Transverse colon (tissue), 4 donors: ENCODE measurements at regions not wholly inside any gene's neighbourhood (a gene's known extent, or its start where the extent isn't known, plus 50 kb on each side); places are given as distances from the start of the nearest gene placed in this dataset.

Source experiments
- DNase-seq: peaks from one replicate; pipeline ENCODE4 v3.0.0-alpha.2; 2019
- H3K27ac ChIP-seq, 4 donors: fragments of 200-600 bp; sonication (generic); 2 replicates each; pipeline ENCODE4 v1.5.1; 2016 to 2018; ENCODE audit warnings: inconsistent platforms in 4 of 4
- H3K27me3 ChIP-seq: fragments of 200-600 bp; sonication (generic); 2 replicates; pipeline ENCODE4 v1.5.1; 2017; ENCODE audit warnings: inconsistent platforms
- H3K36me3 ChIP-seq, 4 donors: fragments of 200-600 bp; sonication (generic); 2 replicates each; pipeline ENCODE4 v1.5.1; 2017 to 2019; ENCODE audit warnings: inconsistent platforms in 4 of 4
- H3K4me1 ChIP-seq, 4 donors: fragments of 200-600 bp; sonication (generic); 2 replicates each; pipeline ENCODE4 v1.5.1; 2017 to 2020; ENCODE audit warnings: inconsistent platforms in 4 of 4
- H3K4me3 ChIP-seq, 4 donors: fragments of 200-600 bp; sonication (generic); 1 replicate in 1 of 4; 2 replicates in 3 of 4; pipeline versions ENCODE4 v1.5.1 to v1.6.1; 2017 to 2019; ENCODE audit warnings: inconsistent platforms in 4 of 4
- H3K9me3 ChIP-seq, 2 donors: fragments of 200-600 bp; sonication (generic); 2 replicates each; pipeline ENCODE4 v1.5.1; 2017 to 2019; ENCODE audit warnings: inconsistent platforms in 2 of 2
- CTCF ChIP-seq, 5 experiments: fragments of 200-600 bp in 3 of 5; fragments of 450-650 bp in 2 of 5; sonication (generic) in 3 of 5; IDR thresholded peaks; 1 replicate in 2 of 5; 2 replicates in 3 of 5; pipeline ENCODE4 v1.5.1; 2016 to 2017; ENCODE audit warnings: antibody characterized with exemption in 5 of 5, inconsistent platforms in 3 of 5, mild to moderate bottlenecking in 2 of 5, moderate library complexity in 1 of 5
- EP300 ChIP-seq: sonication (generic); formaldehyde crosslinking; IDR thresholded peaks from one replicate; pipeline ENCODE4 v1.6.1; 2017; ENCODE audit warnings: antibody characterized with exemption, low read depth
- POLR2A ChIP-seq: fragments of 450-650 bp; IDR thresholded peaks from one replicate; pipeline ENCODE4 v1.6.1; 2016; ENCODE audit warnings: antibody characterized with exemption, mild to moderate bottlenecking, moderate library complexity
- POLR2AphosphoS5 ChIP-seq, 3 donors: sonication (generic); formaldehyde crosslinking; IDR thresholded peaks; one replicate each; pipeline ENCODE4 v1.6.1; 2016; ENCODE audit warnings: antibody characterized with exemption in 3 of 3
- WGBS, 2 donors: methylation state at CpG; one replicate each; pipeline ENCODE4 v1.1.5; 2018; ENCODE audit warnings: low coverage in 1 of 2; 5-methylcytosine and 5-hydroxymethylcytosine counted together
- in situ Hi-C, 4 donors: fragments of 200-750 bp; cut with MboI; loops; one replicate each; pipeline versions ENCODE4 v1.15.0 to v1.15.1; 2017; ENCODE audit warnings: low sequenced_read_pairs in 3 of 4, low pct_ligation_motif_present in 1 of 4, low pct_unique_long_range_greater_than_20kb in 1 of 4
- intact Hi-C: fragments of 100-400 bp; cut with DNase I; formaldehyde crosslinking; loops from one replicate; pipeline ENCODE4 v1.15.1; 2023; ENCODE audit warnings: low total_unique reads

GRCh38 chr16:35314298-35314697, 1854.9 kb downstream of the TP53TG3F start:
- Histone ChIP-seq H3K27ac (no peak overlapping the region), H3K4me3 (no peak overlapping the region), H3K4me1 (no peaks in the 10 kb centered on the region), H3K9me3 (no peaks in the 10 kb centered on the region), H3K36me3 (no peaks in the 10 kb centered on the region), H3K27me3 (no peaks in the 10 kb centered on the region)
- intact Hi-C loops: no loop called here
- DNase-seq: no peak
- no peak for TF ChIP-seq EP300
- TF ChIP-seq CTCF (IDR thresholded peaks at IDR 0.05): no peak
- TF ChIP-seq POLR2AphosphoS5 (IDR thresholded peaks at IDR 0.05): no peak
- no peak for TF ChIP-seq POLR2A
- in situ Hi-C loops: loop anchor here in 1 of 4 donors (25.0 kb wide), 1 partner anchor 102 kb away; no protein-coding TSS in a partner anchor
- WGBS, 2 donors: 53% methylated on average over 3 of the region's 3 CpGs; no CpG with 5 or more reads in 1 of the 2 donors

- no peak overlapping the region for H3K27ac ChIP-seq
- intact Hi-C loops (no loop called here), in situ Hi-C loops (loop anchor here in 1 of 4 donors (25.0 kb wide), 1 partner anchor 107 kb away; no protein-coding TSS in a partner anchor)
- H3K4me1 ChIP-seq: no peaks in the 10 kb centered on the region
- TF ChIP-seq POLR2AphosphoS5 (IDR thresholded peaks at IDR 0.05): no peak
- TF ChIP-seq POLR2A: no peak
- no peak for TF ChIP-seq EP300
- TF ChIP-seq CTCF (IDR thresholded peaks at IDR 0.05): no peak
- no peak overlapping the region for H3K4me3 ChIP-seq
- no peaks in the 10 kb centered on the region for H3K9me3 ChIP-seq
- DNase-seq: no peak
- 65% methylated on average over 2 of the region's 2 CpGs; no CpG with 5 or more reads in 1 of the 2 donors for WGBS, 2 donors
- H3K36me3 ChIP-seq: no peaks in the 10 kb centered on the region
- no peaks in the 10 kb centered on the region for H3K27me3 ChIP-seq
These were observed 1860.3 kb downstream of the TP53TG3F start for GRCh38 chr16:35319536-35320192.

- no peak for DNase-seq
- Histone ChIP-seq H3K4me3 (no peak overlapping the region), H3K4me1 (no peaks in the 10 kb centered on the region), H3K36me3 (no peaks in the 10 kb centered on the region), H3K27ac (no peak overlapping the region), H3K27me3 (no peaks in the 10 kb centered on the region), H3K9me3 (no peaks in the 10 kb centered on the region)
- in situ Hi-C loops (loop anchor here in 1 of 4 donors (25.0 kb wide), 1 partner anchor 111 kb away; no protein-coding TSS in a partner anchor), intact Hi-C loops (no loop called here)
- 69 to 75% methylated on average over 3 of the region's 3 CpGs for WGBS, 2 donors
- TF ChIP-seq POLR2AphosphoS5 (IDR thresholded peaks at IDR 0.05) (no peak), EP300 (no peak), CTCF (IDR thresholded peaks at IDR 0.05) (no peak), POLR2A (no peak)
These were observed 1866.5 kb downstream of the TP53TG3F start for GRCh38 chr16:35325936-35326335.

GRCh38 chr16:35339337-35339736, 1879.9 kb downstream of the TP53TG3F start:
- Histone ChIP-seq H3K36me3 (no peaks in the 10 kb centered on the region), H3K27ac (no peak overlapping the region), H3K27me3 (no peaks in the 10 kb centered on the region), H3K4me3 (no peak overlapping the region), H3K4me1 (no peaks in the 10 kb centered on the region), H3K9me3 (peaks cover 5 to 18% of the 10 kb centered on the region in 2 donors)
- intact Hi-C loops: no loop called here
- no peak for TF ChIP-seq POLR2AphosphoS5 (IDR thresholded peaks at IDR 0.05)
- TF ChIP-seq CTCF (IDR thresholded peaks at IDR 0.05): no peak
- TF ChIP-seq POLR2A: no peak
- DNase-seq: no peak
- in situ Hi-C loops: loop anchor here in 1 of 4 donors (25.0 kb wide), 1 partner anchor 98 kb away; no protein-coding TSS in a partner anchor
